NCI-H2171 (cell line): ENCODE measurements at regions not wholly inside any gene's neighbourhood (a gene's known extent, or its start where the extent isn't known, plus 50 kb on each side); places are given as distances from the start of the nearest gene placed in this dataset.

ENCODE experiments used
- DNase-seq: peaks from one replicate; lab custom pipeline; 2025; lab: John Stamatoyannopoulos, UW

GRCh38 chr4:178275671-178276360 is 833.6 kb upstream of the AGA start:
- no peak for DNase-seq

GRCh38 chr4:178280362-178280761 is 838.1 kb upstream of the AGA start:
- no peak for DNase-seq

DNA sequence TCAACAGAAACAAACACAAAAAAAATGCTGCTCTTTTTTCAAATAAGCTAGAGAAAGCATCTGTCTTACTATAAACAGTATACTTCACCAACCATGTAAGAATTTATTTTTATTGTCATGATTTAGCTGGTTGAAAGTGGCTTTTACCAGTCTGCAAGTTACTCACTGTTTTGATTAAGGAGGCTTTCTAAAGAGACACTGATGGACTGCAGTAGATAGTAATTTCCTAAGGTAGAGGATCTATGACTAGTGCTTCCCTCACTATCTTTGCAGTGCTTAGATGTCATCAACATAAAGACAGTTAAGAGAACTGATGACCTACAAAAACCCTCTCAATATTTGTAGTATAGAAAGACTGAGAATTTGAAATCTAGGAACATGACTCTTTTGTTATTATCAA is 846.2 kb upstream of the AGA start:
- no peak for DNase-seq

GRCh38 chr4:178293601-178294000 is 851.4 kb upstream of the AGA start:
- DNase-seq, result peak; percentile 26

GRCh38 chr4:178296669-178297068 is 854.4 kb upstream of the AGA start:
- DNase-seq, result no peak

- DNase-seq, result no peak
Observed at GRCh38 chr4:178306565-178306964, 864.3 kb upstream of the AGA start.

DNA sequence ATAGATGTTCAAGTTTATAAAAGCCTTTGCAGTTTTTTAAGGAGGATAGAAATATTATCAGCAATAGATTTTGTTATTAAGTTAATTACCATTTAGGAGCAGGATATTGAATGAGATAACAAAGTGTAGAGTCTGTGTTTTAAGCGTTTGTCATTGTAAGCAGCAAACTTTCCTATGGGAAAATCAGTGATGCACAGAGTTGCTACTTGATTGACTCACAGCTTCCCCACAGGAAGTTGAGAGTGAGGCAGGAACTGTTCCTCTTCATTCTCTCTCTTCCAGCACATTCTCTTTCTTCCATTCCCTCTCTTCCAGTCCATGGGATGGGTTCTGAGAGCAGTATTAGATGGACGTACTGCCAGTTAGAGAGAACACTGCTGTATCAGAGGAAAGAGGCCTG is 867.7 kb upstream of the AGA start:
- DNase-seq, result no peak

- no peak for DNase-seq
Observed at GRCh38 chr4:178311997-178312396, 869.8 kb upstream of the AGA start.

- DNase-seq, result no peak
Observed at GRCh38 chr4:178314287-178314686, 872.0 kb upstream of the AGA start.

- DNase-seq, result no peak
Observed at GRCh38 chr4:178316211-178316610, 874.0 kb upstream of the AGA start.

DNA sequence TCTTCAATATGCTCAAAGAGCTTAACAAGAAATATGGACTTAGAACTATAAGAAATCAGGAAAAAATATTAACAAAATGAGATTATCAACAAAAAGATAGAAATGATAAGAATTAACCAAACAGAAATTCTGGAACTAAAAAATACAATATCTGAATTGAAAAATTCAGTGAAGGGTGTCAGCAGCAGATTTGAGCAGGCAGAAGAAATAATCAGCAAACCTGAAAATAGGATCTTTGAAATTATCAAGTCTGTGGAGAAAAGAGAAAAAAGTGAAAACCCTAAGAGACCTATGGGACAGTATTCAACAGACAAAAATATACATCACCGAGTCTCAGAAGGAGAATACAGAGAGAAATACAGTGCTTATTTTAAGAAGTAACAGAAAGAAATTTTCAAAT is 877.8 kb upstream of the AGA start:
- DNase-seq, result no peak

GRCh38 chr4:178322524-178323183 is 880.4 kb upstream of the AGA start:
- DNase-seq, result no peak

DNA sequence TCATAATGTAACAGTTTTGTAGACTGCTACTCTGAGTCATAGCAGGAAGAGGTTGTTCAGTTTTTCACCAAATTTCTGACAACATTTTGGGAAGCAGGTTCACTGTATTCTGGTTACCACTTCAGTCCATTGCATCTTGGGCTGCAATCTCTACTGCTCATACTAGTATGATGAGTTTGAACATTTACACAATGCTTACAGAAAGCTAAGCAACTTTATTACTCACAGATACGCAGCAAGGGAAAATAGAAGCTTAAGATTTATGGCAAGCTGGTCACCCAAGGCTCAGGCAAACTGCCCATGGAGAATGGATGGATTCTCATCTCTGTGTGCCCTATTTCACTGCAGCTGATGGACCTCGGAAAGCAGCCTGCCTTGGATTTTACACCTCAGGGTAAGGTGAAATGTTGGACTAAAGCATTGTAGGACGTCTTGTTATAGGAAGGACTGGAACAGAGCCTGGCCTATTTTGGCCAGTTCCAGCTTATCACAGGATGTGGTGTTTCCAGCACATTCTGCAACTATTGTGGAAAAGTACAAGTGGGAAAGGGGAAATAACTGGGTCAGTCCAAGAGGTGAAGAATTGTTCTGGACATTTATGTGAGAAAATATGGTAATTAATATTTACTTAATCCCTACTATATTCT is 887.1 kb upstream of the AGA start:
- DNase-seq, result no peak

GRCh38 chr4:178333355-178333754 is 891.1 kb upstream of the AGA start:
- DNase-seq, result no peak

DNA sequence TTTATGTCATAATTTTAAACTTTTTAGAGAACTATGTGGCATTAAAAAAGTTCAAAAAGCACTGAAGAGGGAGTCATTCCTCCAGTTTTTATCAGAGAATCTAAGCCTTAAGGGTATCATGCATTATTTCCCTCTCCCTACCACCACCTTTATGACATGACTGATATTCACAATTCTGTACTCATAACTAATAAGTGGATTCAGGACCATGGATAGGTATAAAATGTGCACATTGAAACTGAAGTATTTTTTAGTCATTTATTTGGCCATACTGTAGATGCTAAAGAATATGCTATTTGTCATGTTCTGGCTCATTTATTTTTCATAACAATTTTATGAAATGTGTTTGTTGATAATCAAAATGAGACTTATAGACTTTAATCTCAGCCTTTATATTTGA is 897.5 kb upstream of the AGA start:
- DNase-seq, result no peak

DNA sequence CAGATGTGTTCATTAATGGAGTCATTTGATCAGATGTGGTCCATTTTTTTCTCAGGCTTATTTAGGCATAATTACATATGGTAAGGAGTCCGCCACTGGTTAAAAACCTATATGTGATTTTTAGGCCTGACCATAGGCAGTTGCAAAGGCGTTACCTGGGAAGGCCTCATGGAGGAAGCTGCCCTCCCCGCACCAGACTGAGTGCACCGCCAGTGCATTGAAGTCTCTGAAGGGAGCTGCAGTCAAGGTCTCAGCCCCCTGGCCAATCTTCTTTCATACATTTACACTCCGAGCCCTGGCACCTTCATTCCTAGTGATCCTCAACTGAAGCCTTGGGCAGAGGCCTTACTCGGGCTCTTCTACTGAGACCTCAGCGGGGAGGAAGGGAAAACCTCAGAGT is 898.2 kb upstream of the AGA start:
- DNase-seq, result no peak

- DNase-seq, result no peak
Observed at GRCh38 chr4:178344096-178344495, 901.9 kb upstream of the AGA start.

- no peak for DNase-seq
Observed at GRCh38 chr4:178347111-178347510, 904.9 kb upstream of the AGA start.

- DNase-seq, result no peak
Observed at GRCh38 chr4:178349601-178350000, 907.4 kb upstream of the AGA start.

GRCh38 chr4:178351185-178351584 is 908.9 kb upstream of the AGA start:
- DNase-seq, result no peak

GRCh38 chr4:178356725-178357124 is 914.5 kb upstream of the AGA start:
- no peak for DNase-seq

DNA sequence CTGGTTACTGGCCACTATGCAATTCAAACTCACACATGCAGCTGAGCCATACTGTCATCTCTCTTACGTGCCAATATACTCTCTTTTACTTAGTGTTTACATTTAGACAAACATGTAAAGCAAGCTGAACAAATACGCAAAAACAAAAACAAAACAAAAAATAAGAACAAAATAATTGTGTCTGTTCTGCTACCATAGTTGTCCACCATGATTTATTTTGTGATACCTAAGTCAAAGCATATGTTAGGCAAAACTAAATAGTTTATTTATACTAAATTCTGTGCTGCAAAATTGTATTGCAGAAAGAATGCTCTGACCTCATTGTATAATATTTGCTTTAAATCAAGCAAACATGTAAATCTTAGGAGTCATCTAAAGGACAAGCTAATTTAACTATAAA is 943.2 kb upstream of the AGA start:
- DNase-seq, result no peak

GRCh38 chr4:178387756-178388155 is 945.5 kb upstream of the AGA start:
- no peak for DNase-seq

DNA sequence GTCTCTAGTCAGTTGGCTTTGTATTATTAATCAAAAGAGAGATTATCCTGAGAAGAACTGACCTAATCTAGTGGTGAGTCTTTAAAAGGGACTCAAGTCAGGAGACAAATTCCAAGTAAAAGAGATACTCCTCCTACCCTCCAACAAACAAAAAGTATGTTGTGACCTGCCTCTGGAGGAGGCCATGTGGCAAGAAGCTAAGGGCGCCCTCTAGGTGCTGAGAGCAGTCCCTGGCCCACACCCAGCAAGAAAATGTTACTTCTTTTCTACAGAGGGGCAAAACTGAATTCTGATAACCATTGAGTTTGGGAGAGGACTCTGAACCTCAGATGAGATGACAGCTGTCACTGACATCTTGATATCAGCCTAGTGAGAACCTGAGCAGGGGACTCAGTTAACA is 953.6 kb upstream of the AGA start:
- DNase-seq, result no peak
